Fibroblast of villous mesenchyme (primary cell): ENCODE measurements at regions not wholly inside any gene's neighbourhood (a gene's known extent, or its start where the extent isn't known, plus 50 kb on each side); places are given as distances from the start of the nearest gene placed in this dataset.
"Not testable (repeated sequence)": the region's sequence is repeated elsewhere in the genome, so short reads cannot be mapped to it uniquely, and the experiment has no call there.

ENCODE experiments used
- DNase-seq: peaks from one replicate; pipeline ENCODE4 v3.0.0-alpha.2; 2010; ENCODE audit warnings: low read depth
- H3K4me3 ChIP-seq: 2 replicates; pipeline ENCODE4 v1.5.1; 2011; ENCODE audit warnings: low read depth, mild to moderate bottlenecking, low read length
- CTCF ChIP-seq: IDR thresholded peaks from 2 replicates; pipeline ENCODE4 v1.5.1; 2012; ENCODE audit warnings: low read depth, mild to moderate bottlenecking, low read length; ENCODE audit not compliant: insufficient read depth

- no peak for DNase-seq
- TF ChIP-seq CTCF, result no peak
- no peak overlapping the region for H3K4me3 ChIP-seq
These were observed 86.7 kb upstream of the PDHA1 start for GRCh38 chrX:19256986-19257385.

- DNase-seq, H3K4me3 ChIP-seq: not testable (repeated sequence)
These were observed 82.7 kb upstream of the PDHA1 start for GRCh38 chrX:19261026-19261425.

- TF ChIP-seq CTCF, result no peak
- no peak overlapping the region for H3K4me3 ChIP-seq
- DNase-seq, result no peak
These were observed 73.0 kb upstream of the PDHA1 start for GRCh38 chrX:19270727-19271126.

- DNase-seq, result peak; percentile 8
- no peak overlapping the region for H3K4me3 ChIP-seq
- no peak for TF ChIP-seq CTCF
These were observed 71.3 kb upstream of the PDHA1 start for GRCh38 chrX:19272452-19272851.

- TF ChIP-seq CTCF, result no peak
- no peak overlapping the region for H3K4me3 ChIP-seq
- no peak for DNase-seq
These were observed 63.1 kb upstream of the PDHA1 start for GRCh38 chrX:19280636-19281035.

GRCh38 chrX:19281256-19281655 lies 62.5 kb upstream of the PDHA1 start:
- TF ChIP-seq CTCF, result no peak
- H3K4me3 ChIP-seq, result no peak overlapping the region

GRCh38 chrX:19283597-19284339 lies 60.0 kb upstream of the PDHA1 start:
- no peak for DNase-seq
- no peak overlapping the region for H3K4me3 ChIP-seq
- no peak for TF ChIP-seq CTCF

More at GRCh38 chrX:19281256-19281655, 62.5 kb upstream of the PDHA1 start:
- DNase-seq, result no peak
